ENCODE measurements at regions not wholly inside any gene's neighbourhood (a gene's known extent, or its start where the extent isn't known, plus 50 kb on each side); places are given as distances from the start of the nearest gene placed in this dataset.

DNA sequence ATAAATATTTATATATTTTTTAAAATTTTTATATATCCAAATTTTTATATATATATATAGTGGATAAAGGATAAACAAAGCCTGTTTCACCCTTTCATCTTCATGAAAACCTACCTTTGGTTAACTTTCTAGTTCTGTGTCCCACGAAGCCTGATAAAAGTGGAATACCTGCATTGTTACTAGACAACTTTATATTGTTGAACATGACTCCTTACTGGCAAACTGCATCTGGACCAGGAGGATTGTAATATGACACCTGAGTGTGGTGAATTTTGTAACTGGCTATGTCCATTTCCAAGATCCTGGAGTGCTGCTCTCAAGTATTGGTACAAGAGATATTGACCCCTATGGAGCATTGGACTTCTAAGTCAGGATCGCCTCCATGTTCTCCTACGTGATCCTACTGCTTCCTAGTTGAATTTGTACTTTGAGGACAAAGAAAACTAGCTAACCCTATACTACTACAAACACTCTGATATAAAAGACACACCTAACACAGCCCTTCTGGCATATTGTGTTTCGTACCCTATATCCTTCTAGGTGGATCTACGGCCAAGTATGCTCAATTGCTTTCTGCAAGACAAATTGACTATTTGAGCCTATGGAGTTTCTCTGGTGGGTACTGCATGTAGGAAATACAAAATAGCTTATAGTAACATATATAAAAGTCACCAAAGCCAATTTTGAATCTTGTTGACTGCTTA is 61.3 kb upstream of the PRRG1 start:
- DNase-seq (ENCODE audit: low spot score) = peak; percentile 3

DNA sequence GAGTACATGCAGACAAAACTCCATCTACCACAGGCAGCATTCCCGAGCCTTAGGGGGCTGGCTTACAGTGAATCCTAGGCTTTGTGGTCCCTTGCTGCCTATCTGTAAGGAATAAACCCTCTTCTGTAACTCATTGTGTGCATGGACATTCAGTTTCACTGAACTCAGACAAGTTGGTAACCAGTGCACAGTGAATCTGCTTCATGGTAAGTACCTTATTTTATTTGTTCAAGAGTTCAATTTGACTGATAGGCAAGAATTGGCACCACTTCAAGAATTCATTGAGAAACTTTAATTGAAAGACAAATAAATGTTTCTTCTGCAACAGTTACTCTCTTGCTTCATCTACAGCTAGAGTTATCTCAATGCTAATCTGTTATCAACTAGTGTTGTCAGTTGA is 57.2 kb upstream of the PRRG1 start:
- no peak for DNase-seq (ENCODE audit: low spot score)

All from SK-N-DZ (cell line).